HEK293 (cell line): ENCODE measurements at regions not wholly inside any gene's neighbourhood (a gene's known extent, or its start where the extent isn't known, plus 50 kb on each side); places are given as distances from the start of the nearest gene placed in this dataset.

Experiments
- KLF16 ChIP-seq: fragments of 450-650 bp; formaldehyde crosslinking; IDR thresholded peaks from 2 replicates; pipeline ENCODE4 v1.5.1; 2017; ENCODE audit warnings: missing biosample characterization, missing genetic modification characterization
- PATZ1 ChIP-seq: fragments of 450-650 bp; formaldehyde crosslinking; IDR thresholded peaks from 2 replicates; pipeline ENCODE4 v1.5.1; 2016; ENCODE audit warnings: missing biosample characterization, missing genetic modification characterization
- SETDB1 ChIP-seq: IDR thresholded peaks from one replicate; pipeline ENCODE4 v1.6.1; 2017; ENCODE audit warnings: mild to moderate bottlenecking, low read length, moderate library complexity, mixed read lengths; ENCODE audit not compliant: insufficient read length
- ZNF121 ChIP-seq: fragments of 450-650 bp; formaldehyde crosslinking; IDR thresholded peaks from 2 replicates; pipeline ENCODE4 v1.5.1; 2016; ENCODE audit warnings: missing biosample characterization, missing genetic modification characterization
- ZNF19 ChIP-seq: fragments of 450-650 bp; formaldehyde crosslinking; IDR thresholded peaks from 2 replicates; pipeline ENCODE4; 2016; ENCODE audit warnings: missing biosample characterization, missing genetic modification characterization, low read depth
- ZNF292 ChIP-seq: fragments of 450-650 bp; formaldehyde crosslinking; IDR thresholded peaks from 2 replicates; pipeline ENCODE4 v1.5.1; 2016; ENCODE audit warnings: low read depth, missing biosample characterization, missing genetic modification characterization, borderline replicate concordance
- ZNF549 ChIP-seq: fragments of 450-650 bp; IDR thresholded peaks from 2 replicates; pipeline ENCODE4 v1.5.1; 2018; ENCODE audit warnings: missing biosample characterization, missing genetic modification characterization, mild to moderate bottlenecking, inconsistent platforms, moderate library complexity
- ZNF747 ChIP-seq: fragments of 450-650 bp; formaldehyde crosslinking; IDR thresholded peaks from 2 replicates; pipeline ENCODE4 v1.5.1; 2016; ENCODE audit warnings: missing biosample characterization, missing genetic modification characterization
- TF ChIP-seq, protein P1 (sequence below): fragments of 450-650 bp; formaldehyde crosslinking; IDR thresholded peaks from 2 replicates; pipeline ENCODE4 v1.5.1; 2016; ENCODE audit warnings: missing biosample characterization, missing genetic modification characterization

DNA sequence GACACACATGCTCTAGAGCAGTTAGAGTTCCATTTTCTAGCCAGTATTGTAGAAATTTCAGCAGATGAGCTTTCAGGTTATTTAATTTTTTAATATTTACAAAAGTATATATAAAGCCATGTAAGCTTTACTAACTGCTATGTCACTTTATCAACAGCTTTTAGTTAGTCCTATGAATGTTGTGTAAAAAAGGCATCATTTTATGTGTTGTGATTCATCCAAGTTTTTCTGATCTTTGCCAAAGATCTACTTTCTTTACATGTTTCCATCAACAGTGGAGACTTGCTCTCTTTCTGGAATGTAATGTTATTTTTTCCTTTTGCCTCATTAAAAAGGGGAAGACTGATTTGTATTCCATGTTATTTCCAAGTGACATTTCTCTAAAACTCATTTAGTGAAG, 125.2 kb upstream of the TFPI start:
- TF ChIP-seq ZNF747 (tag by site-specific recombination) (no peak), PATZ1 (tag by site-specific recombination) (no peak), ZNF292 (tag by site-specific recombination) (no peak), SETDB1 (no peak), ZNF121 (tag by site-specific recombination) (no peak), ZNF549 (no peak), KLF16 (tag by site-specific recombination) (no peak), ZNF19 (tag by site-specific recombination) (no peak)
- TF ChIP-seq, protein P1, sequence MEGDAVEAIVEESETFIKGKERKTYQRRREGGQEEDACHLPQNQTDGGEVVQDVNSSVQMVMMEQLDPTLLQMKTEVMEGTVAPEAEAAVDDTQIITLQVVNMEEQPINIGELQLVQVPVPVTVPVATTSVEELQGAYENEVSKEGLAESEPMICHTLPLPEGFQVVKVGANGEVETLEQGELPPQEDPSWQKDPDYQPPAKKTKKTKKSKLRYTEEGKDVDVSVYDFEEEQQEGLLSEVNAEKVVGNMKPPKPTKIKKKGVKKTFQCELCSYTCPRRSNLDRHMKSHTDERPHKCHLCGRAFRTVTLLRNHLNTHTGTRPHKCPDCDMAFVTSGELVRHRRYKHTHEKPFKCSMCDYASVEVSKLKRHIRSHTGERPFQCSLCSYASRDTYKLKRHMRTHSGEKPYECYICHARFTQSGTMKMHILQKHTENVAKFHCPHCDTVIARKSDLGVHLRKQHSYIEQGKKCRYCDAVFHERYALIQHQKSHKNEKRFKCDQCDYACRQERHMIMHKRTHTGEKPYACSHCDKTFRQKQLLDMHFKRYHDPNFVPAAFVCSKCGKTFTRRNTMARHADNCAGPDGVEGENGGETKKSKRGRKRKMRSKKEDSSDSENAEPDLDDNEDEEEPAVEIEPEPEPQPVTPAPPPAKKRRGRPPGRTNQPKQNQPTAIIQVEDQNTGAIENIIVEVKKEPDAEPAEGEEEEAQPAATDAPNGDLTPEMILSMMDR (tag by site-specific recombination), result no peak
